HFF-Myc (cell line): ENCODE measurements at regions not wholly inside any gene's neighbourhood (a gene's known extent, or its start where the extent isn't known, plus 50 kb on each side); places are given as distances from the start of the nearest gene placed in this dataset.
"Not testable (repeated sequence)": the region's sequence is repeated elsewhere in the genome, so short reads cannot be mapped to it uniquely, and the experiment has no call there.

ENCODE experiments used
- DNase-seq: peaks from one replicate; pipeline ENCODE4 v3.0.0-alpha.2; 2011; ENCODE audit warnings: low read depth; ENCODE audit errors: extremely low read depth
- H3K4me3 ChIP-seq: replicated peaks from 2 replicates; pipeline ENCODE4 v1.5.1; 2011; ENCODE audit warnings: low read depth, mild to moderate bottlenecking, control low read depth, low read length
- TF ChIP-seq, protein P1 (sequence below): IDR thresholded peaks from 2 replicates; pipeline ENCODE4 v1.5.1; 2012; ENCODE audit warnings: mild to moderate bottlenecking, low read depth, low read length, control low read depth; ENCODE audit errors: missing control alignments

DNA sequence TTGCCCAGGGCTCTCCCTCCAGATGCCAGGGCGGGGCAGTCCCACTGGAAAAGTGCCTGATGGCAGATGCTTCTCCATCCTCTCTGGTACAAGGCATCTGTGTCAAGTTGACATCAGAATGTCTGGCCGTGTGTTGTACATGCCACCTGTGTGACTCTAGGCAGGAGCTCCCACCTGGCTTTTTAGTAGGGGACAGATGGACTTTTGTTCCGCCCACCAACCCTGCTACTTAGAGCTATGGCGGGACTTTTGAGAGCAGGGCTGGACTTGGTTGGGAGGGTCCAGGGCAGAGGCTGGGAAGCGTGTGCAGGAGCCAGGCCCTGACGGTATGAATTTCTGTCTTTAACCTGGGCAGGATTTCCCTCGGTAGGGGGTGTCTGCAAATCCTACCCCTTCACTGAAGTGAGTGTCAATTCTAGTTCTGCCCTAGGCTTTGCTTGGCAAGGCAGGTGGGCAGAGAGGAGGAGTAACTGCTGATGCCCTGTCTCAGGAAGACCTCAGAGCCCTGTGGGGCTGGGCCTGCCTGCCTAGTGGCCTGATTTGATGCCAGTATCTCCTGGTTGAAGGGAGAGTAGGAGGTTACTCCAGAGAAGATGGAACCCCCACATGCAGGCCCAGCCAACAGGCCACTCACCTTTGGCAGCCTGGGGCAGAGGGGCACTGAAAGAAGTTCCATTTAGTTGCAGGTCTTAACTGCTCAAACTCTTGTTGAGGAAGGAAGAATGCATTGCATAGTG lies 99.1 kb downstream of the PJA1 start:
- TF ChIP-seq, protein P1, sequence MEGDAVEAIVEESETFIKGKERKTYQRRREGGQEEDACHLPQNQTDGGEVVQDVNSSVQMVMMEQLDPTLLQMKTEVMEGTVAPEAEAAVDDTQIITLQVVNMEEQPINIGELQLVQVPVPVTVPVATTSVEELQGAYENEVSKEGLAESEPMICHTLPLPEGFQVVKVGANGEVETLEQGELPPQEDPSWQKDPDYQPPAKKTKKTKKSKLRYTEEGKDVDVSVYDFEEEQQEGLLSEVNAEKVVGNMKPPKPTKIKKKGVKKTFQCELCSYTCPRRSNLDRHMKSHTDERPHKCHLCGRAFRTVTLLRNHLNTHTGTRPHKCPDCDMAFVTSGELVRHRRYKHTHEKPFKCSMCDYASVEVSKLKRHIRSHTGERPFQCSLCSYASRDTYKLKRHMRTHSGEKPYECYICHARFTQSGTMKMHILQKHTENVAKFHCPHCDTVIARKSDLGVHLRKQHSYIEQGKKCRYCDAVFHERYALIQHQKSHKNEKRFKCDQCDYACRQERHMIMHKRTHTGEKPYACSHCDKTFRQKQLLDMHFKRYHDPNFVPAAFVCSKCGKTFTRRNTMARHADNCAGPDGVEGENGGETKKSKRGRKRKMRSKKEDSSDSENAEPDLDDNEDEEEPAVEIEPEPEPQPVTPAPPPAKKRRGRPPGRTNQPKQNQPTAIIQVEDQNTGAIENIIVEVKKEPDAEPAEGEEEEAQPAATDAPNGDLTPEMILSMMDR = no peak
- DNase-seq = no peak
- H3K4me3 ChIP-seq = no peak overlapping the region

DNA sequence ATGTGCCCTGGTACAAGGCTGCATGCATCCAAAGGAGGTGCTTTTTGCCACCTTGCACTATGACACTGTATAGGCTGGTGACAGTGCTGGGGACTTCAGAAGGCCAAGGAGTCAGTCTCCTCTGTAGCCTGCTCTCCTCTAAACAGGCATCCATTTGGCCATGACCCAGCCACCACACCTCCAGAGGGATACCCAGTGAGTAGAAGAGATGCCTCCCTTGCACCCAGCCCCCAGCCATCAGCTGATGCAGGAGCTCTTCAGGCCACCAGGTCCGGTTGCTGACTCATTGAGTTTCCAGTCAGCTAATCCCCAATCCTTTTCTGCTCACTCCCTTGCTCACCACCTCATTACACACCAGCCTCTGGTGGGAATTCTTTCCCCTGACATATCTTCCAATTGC lies 99.8 kb downstream of the PJA1 start:
- TF ChIP-seq, protein P1 = no peak
- no peak overlapping the region for H3K4me3 ChIP-seq
- DNase-seq = no peak

DNA sequence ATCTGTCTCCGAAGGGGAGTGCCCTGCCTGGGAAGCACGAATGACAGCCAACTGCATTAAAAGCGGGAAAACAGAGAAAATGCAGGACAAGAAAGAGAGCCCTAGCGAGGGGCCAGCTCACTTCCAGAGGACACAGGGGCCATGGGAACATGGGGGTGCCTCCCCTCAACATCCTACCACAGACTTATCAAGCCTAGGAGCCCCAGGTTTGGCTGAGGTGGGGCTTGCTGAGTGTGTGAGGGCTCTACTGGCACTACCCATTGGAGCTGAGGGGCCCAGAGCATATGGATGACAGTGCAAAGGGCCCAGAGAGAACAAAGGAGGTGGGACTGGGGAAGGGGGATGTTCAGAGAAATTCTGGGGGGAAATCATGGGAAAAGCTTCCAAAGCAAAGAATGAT lies 101.8 kb downstream of the PJA1 start:
- TF ChIP-seq, protein P1 = no peak
- DNase-seq = no peak
- no peak overlapping the region for H3K4me3 ChIP-seq

DNA sequence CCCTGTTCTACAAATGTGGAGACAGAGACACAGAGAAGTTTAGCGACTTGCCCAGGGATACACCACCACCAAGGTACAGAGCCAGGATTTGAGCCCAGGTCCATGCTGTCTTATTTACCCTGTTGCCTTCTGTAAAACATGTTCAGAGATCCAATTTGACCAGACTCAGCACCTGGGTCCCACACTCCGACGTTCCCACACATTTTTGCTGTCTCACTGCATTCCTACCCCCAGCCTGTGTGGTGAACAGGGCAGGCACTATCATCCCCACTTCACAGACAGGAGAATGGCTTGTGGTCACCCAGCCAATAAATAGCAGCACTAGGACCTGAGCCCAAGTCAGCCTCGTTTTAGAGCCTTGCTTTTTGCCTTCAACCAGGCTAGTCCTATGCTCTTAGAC lies 102.8 kb downstream of the PJA1 start:
- no peak for DNase-seq
- TF ChIP-seq, protein P1 = no peak
- no peak overlapping the region for H3K4me3 ChIP-seq

DNA sequence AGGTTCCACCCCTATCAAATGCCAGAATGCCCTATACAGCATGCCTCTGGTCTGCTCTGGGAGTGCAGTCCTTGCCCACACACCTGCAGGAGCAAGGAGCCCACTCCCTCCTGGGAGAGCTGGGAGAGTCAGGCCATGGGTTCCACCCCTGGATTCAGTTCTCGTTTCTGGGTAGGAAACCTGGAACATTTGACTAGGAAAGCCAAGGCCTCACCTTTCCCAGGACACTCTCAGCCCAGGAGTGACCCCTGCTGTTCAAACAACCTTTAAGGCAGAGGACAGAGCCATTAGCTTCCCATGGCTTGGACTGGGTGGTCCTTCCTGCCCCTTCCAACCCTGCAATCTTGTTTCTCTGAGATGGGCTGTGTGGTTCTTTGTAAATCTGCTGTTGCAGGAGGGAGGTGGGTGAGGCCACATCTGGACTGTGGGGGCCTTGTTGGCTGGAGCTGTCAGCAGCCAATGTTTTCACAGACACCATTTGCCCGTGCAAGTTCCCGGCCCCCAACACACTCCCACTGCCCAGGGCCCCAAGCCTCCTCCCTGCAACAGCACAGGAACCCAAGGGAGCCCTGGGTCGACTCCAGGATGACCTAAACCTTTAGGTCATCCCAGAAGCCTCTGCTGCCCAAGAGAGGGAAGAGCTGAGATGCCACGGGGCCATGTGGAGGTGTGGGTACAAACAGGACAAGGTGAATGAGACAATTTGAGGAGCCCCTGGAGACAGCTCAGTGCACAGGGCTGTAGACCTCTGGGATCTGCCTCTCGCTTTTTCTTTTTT lies 104.4 kb downstream of the PJA1 start:
- DNase-seq = no peak
- TF ChIP-seq, protein P1 = peak; percentile 26
- H3K4me3 ChIP-seq = no peak overlapping the region

DNA sequence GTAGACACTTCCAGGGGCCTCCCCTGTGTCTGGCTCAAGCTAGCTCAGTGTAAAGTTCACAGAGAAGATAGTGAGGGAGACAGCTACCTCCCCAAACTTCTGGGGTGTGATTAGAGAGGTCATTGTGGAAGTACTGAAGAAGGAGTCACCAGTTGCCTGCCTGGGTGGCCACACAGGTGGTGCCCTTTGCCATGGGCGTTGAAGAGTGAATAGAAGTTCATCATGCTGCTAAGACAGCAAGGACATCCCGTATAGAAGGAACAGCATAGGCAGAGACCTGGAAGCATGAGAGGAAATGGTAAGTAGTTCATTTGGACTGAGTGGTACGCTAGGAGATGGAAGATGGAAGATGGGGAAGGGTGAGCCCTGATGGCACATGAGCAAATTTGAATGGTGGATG lies 110.1 kb downstream of the PJA1 start:
- no peak for DNase-seq
- no peak overlapping the region for H3K4me3 ChIP-seq
- TF ChIP-seq, protein P1 = no peak

DNA sequence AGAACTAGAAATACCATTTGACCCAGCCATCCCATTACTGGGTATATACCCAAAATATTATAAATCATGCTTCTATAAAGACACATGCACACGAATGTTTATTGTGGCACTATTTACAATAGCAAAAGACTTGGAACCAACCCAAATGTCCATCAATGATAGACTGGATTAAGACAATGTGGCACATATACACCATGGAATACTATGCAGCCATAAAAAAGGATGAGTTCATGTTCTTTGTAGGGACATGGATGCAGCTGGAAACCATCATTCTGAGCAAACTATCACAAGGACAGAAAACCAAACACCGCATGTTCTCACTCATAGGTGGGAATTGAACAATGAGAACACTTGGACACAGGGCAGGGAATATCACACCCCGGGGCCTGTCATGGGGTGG lies 110.8 kb downstream of the PJA1 start:
- not testable (repeated sequence) for DNase-seq, H3K4me3 ChIP-seq
